HG03045 (cell line): ENCODE measurements at regions not wholly inside any gene's neighbourhood (a gene's known extent, or its start where the extent isn't known, plus 50 kb on each side); places are given as distances from the start of the nearest gene placed in this dataset.

Source experiments
- ATAC-seq: cut with Tn5 transposase; IDR thresholded peaks from one replicate; pipeline ENCODE4 v1.9.1; 2021; ENCODE audit warnings: mild to moderate bottlenecking, moderate library complexity; ENCODE audit not compliant: unreplicated experiment

DNA sequence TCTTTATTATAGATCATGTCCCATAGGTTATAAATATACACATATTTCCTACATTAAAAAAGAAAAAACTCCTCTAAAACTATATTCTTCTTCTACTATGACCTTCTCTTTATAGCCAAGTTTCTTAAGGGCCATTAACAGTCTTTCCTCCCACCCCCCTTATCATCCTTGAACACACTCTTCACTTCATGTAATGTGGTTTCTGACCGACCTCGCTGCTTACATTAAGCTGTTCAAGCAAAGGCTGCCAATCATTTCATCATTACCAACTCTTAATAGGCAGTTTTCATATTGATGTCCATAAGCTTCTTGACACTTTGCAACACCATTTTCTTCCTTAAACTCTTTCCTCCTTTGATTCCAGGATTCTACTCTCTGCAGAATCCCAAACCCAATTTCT is 283.0 kb upstream of the PCSK5 start:
- ATAC-seq = no peak

GRCh38 chr9:75609401-75609800 is 281.1 kb upstream of the PCSK5 start:
- ATAC-seq = no peak

DNA sequence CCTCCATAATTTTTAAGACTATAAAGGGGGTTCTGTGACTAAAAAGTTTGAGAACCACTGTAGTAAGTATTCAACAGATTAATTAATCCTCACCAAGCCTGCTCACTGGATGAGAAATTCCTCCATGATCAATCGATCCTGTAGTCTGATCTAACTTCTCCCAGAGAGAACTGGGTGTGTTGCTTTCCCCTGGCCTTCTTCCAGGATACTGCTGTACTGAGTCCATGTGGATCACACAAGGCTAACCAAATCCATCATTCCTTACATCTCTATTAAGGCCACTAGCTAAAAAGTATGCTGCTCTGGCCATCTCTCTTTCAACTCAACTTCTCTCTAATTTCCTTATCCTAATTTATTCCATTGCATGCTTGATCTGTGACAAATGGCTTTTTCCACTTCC is 280.2 kb upstream of the PCSK5 start:
- ATAC-seq = no peak

DNA sequence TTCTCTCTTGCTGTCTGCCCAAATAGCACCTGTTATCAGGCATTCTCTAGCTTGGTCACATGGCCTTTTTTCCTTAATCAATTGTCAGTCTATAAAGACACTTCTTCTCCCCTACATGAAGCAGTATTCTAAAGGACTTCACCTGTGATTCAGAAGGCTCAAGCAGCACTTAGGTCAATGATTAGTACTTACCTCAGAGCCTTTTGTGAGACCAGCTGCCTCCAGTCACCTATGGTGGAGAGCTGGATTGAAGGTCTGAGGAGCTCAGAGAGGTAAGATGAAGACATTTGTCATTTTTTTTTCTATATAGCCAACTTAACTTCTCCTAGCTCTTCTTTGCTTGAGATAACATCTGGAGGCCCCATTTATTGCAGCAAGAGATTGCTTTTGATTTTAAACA is 278.3 kb upstream of the PCSK5 start:
- no peak for ATAC-seq

DNA sequence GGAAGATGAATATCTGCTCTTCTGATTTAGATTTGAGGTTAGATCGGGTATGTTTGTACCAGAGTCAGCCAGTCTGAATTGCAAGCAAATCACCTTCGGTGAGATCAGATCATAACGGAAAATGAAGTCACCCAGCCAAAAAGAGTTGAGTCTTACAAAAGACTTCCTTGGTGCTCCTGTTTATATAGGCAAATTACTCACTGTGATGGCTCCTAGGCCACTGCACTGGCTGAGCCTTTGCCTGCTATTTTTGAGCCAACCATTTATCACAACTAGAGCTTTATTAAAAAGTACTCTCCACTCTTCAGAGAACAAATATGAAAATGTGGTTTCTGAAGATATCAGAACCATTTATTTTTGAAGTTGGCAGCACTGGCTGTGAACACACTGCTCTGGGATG is 277.7 kb upstream of the PCSK5 start:
- ATAC-seq = no peak

DNA sequence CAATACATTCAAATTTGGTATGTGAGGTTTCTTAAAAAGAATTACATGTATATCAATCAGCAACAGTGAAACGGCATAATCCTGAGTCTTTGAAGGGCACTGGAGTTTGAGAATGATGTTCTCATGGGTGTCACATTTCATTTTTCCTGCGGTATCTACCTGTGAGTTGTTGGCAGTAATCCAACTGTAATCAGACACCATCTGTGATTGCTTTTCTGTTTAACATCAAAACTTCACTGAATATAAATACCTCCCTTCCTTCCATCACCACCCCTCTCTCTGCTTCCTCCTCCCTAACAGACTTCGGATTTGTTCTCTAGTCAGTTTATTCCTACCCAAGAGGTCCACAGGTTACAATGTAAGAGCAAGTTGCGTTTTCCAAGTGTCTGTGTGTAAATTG is 275.2 kb upstream of the PCSK5 start:
- ATAC-seq = no peak

DNA sequence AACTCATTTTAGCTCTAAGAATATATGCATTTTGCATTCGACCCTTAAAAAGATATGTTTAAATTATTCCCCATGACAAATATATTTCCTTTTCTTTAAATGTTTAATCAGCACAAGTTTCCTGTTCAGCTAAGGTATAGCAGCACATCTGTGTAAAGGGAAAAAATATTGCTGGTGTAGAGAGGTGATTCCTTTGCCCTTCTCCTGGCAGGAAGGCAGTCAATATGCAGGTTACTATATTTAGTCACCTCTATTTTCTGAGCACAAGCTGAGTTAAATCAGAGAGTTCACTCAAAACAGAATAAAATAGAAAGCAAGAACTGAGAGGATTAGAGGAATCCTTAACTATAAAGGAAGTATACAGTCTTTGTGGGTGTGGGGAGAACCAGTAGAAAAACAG is 274.4 kb upstream of the PCSK5 start:
- ATAC-seq = no peak

DNA sequence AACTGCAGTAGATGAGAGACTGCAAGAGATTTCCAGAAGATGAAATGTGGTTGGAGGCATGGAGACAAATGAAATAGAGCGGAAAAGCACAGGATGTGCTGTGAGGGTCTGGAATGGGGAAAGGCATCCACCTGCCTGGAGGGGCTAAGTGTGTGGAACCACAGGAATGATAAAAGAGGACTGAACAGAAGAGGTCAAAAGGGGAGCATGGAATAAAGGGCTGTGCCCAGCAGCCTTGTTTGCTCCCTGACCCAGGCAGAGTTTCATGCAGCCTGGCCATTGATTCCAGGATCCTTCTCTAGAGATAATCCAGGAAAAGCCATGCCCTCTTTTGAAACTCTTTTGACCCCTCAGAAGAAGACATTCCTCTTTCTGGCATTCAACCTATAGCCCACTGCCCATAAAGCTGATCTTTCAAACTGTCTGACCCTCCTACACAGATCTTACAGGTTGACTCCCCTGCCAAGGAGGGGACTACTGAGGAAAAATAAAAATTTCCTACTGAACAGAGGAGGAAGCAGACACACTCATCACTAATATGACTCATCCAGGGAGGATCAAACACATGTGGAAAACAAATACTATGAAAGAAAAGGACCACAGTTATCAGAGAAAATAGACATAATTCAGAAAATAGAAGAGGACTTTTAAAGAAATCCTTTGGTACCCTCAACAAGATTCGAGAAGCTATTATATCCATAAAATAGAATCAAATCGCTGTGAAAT is 273.5 kb upstream of the PCSK5 start:
- no peak for ATAC-seq

- ATAC-seq = no peak
These were observed 267.0 kb upstream of the PCSK5 start for GRCh38 chr9:75623462-75623861.

DNA sequence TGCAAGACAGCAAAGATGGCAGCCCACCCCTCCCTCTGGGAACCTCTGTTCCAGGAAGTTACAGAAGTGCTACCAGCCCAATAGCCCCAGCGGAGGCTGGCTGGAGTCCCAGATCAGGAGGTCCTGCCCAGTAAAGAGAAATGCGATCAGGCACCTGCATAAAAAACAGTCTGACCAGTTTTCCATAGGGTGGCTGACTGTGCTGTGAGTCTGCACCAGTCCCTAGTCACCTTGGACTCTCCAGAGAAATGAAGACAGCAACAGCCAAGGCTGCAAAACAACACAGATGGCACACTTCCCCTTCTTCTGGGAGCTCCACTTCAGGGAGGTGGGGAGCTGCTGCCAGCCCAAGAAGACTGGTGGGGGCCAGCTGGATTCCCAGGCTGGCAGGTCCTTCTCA is 265.5 kb upstream of the PCSK5 start:
- no peak for ATAC-seq

DNA sequence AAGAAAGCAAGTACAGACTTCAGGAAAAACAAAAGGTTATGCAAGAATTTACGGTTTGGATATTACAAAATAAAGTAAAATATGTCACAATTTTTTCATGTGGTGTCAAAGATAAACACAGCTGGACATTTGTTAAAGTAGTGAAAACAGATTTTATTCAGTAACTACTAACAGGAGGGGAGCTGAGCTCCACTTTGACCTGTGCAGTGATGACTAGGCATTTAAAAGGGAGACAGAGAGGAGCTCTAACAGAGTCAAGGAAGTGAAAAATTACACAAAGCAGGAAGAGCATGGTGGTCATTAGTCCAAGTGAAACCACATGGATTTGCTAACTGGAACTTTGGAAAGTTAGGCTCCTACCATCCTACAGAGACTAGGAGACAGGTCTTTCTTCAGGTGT is 263.6 kb upstream of the PCSK5 start:
- no peak for ATAC-seq

DNA sequence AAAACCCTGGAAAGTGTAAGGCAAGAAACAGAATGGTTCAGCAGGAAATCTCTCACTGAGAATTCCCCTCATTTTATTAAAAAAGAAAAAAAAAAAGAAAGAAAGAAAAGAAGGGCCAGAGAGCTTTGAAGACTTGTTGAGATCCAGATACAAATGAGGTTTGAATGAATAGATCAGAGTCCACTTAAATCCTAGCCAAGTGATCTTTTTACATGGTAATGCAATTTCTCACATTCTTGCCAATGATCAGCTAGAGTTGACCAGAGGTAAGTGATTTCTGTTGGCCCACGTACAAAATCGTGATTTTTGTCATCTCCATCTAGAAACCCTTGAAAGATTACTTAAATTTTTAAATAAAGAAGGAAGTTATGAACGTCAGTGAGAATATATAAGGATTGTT is 261.5 kb upstream of the PCSK5 start:
- no peak for ATAC-seq

GRCh38 chr9:75633451-75634057 is 256.9 kb upstream of the PCSK5 start:
- ATAC-seq = no peak

DNA sequence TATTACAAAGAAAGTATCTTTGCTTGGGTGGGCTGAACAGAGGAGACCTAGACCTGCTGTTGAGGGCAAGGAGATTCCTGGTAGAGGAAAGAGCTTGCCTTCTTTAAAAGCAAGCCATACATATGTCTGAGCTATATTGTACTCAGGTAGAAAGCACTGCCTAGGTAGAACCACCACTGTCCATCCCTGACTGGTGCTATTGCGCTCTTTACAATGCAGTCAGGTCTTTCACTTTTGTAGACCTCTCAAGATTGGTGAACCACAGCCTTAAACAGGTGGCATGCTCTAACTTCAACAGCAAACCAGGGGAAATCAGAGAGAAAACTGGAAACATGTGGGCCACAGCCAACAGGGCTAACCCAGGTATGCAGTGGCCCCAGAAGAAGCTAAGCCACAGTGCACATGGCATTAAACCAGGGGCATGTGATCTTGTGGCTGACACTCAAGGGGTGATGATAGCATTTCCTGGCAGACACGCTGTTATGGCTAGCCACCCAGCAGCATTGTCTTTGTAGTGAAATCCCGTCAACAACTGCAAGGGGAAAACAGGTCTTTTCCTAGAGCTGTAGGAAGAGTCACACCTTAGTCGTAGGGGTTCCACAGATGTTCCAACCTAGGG is 253.9 kb upstream of the PCSK5 start:
- no peak for ATAC-seq

GRCh38 chr9:75639971-75640610 is 250.4 kb upstream of the PCSK5 start:
- no peak for ATAC-seq

- ATAC-seq = no peak
These were observed 248.0 kb upstream of the PCSK5 start for GRCh38 chr9:75642522-75642921.

DNA sequence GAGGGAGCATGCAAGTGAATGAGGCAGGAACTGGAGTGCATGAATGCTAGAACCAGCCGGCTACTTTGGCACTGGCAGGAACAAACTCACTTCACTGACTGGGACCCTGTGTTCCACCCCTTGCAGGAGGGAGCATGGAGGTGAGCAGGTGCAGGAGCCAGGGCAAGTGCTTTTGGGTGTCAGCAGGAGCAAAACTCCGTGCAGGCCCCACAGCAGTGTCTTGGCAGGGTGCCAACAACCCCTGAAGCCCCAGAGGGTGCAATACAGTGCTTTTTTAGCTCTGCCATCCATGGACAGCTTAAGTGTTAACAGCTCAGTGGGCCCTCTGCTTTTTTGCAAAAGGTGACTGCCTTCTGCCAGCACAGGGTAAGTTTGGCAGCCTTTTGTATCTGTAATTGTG is 245.8 kb upstream of the PCSK5 start:
- no peak for ATAC-seq

DNA sequence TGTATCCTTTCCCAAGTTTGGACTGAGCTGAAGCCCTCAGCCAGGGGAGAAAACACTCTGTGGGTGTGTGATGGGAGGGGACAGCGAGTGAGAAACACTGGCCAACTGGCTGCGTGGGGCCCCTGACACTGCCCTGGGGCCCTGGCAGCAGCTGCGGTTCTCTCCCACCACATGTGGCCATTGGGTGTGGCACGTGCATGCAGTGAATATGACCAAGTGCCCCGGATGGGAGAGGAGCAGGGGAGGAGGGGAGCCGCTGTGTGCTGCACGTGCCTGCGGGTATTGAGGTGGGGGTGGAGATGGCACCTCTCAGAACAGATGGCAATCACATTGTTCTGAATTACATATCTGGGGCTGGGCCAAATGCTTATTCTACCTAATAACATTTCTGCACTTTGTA is 242.4 kb upstream of the PCSK5 start:
- no peak for ATAC-seq

- no peak for ATAC-seq
These were observed 241.4 kb upstream of the PCSK5 start for GRCh38 chr9:75649060-75649459.

DNA sequence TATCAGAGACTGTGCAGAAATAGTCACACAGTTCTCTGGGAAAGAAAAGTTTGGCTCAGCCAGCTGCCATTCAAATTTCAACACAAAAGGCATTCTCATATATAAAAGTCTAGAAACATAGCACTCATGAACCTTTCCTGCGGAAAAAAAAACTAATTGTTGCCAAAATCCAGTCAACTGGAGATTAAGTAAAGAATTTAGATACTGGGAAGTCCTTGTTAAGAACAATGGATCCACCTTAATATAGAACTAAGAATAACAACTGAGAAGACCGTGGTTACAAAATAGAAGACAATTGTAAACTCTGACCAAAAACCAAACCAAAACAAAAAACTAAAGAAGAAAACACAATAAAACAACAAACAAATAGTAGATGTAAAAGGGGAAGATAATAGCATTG is 238.8 kb upstream of the PCSK5 start:
- ATAC-seq = no peak

DNA sequence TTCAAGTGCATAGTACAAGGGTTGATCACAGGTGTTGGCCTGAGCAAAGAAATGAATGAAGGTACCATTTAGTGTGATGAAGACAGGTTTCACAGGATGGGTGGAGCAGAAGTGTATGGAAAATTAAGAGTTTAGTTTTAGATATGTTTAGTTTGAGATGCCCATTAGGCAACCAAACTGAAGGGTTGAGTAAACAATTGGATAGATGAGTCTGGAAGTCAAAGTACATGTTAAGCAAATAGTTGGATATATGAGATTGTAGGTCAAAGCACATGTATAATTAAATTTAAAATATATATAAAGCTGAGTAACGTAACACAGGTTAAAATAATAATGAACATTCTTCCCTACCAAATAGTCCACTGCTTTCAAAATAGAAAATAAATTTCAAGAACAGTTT is 237.1 kb upstream of the PCSK5 start:
- no peak for ATAC-seq

DNA sequence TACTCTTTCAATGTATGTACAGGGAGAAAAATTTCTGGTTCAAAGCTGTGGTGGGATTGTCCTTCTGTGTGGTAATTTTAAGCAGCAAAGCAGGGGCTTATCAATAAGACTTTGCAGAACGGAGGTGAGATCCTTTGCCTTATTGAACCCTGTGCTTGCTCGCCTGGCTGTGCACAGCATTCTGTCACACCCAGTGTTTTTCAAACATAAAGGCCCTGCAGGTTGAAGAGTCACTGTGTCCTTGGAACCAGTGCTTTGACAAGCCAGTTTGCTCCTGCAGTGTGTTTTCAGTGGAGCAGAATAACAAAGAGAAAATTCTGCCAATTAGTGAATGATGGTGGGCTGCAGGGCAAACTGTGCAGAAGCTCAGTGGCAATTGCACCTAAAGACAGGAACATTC is 236.7 kb upstream of the PCSK5 start:
- no peak for ATAC-seq
